DMS114 treated with DMSO at 0.1 percent for 48 hours (cell line): ENCODE measurements at regions not wholly inside any gene's neighbourhood (a gene's known extent, or its start where the extent isn't known, plus 50 kb on each side); places are given as distances from the start of the nearest gene placed in this dataset.

Experiments
- DNase-seq: peaks from one replicate; lab custom pipeline; 2025; ENCODE audit not compliant: unreplicated experiment; lab: John Stamatoyannopoulos, UW

GRCh38 chr13:78239714-78240113 lies 321.1 kb upstream of the EDNRB start:
- no peak for DNase-seq

DNA sequence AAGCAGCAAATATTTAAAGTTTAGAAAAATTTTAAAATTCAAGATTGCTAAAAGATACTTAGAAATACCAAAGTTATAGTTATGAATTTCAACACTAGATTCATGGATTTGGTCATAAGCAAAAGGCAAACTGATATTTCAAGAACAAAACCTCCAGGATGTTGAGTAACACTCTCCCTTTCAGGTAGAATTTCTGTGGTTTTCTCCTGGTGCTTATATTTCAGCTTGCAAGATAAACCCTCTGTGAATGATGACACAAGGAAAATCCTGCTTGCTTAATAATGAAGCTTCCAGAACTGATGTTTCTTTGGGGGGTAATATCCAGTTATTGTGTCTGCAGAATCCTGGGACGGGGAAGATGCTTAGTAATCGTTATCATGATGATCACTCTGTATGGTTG lies 320.3 kb upstream of the EDNRB start:
- DNase-seq: no peak

DNA sequence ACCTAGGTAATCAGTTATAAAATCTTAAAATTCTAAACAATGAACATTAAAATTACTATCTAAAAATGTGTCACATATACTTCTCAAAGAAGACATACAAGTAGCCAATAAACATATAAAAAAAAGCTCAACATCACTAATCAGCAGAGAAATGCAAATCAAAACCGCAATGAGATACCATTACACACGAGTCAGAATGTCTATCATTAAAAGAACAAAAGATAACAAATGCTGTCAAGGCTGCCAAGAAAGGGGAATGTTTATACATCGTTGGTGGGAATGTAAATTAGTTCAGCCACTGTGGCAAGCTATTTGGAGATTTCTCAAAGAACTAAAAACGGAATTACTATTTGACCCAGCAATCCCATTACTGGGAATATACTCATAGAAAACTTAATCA lies 310.3 kb upstream of the EDNRB start:
- DNase-seq: no peak

DNA sequence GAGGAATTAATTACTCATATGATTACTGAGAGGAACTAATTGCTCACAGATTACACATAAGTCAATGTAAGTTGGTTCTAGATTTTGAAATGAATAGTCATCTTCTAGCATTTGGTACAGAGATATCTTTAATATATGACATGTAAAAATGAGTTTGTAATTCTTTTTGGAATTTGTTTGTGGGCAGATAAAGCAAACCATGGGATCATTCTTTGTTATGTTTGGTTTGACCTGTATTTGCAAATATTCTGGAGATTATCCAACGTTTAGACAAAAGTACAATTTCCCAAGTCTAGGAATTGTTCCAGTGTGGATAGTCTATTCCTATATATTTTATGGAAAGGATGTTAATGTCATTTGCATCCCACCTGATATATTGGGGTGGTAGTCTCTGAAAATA lies 309.6 kb upstream of the EDNRB start:
- DNase-seq: no peak

GRCh38 chr13:78227709-78228108 lies 309.1 kb upstream of the EDNRB start:
- no peak for DNase-seq

DNA sequence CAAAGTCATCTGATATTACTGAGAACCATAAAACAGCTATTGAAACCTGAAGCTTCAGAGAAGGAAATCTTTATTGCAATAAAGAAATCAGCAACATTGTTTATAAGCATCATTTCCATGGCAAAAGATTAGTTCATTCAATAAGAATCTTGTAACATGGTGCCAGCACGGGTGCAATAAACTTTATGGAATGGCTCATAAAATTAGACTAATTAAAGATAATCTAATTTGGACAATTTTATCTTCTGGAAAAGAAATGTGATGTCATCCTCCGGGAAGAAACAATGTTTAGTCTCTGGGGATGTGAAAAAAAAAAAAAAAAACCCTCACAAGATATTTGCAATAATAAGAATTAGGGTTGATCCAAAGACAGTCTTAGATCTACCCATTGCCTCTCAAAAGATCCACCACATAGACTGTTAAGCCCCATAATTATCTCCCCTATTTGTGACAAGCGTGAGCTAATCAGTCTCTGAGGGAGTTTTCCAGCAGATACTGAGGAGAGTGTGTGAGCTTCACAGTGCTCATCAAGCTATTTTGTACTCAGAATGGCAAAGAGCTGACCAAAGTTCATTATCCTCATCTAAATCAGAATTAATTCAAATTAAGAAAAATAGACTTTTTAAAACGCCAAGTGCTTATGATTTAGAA lies 297.0 kb upstream of the EDNRB start:
- no peak for DNase-seq

GRCh38 chr13:78201411-78201810 lies 282.8 kb upstream of the EDNRB start:
- DNase-seq: no peak

GRCh38 chr13:78198821-78199220 lies 280.2 kb upstream of the EDNRB start:
- no peak for DNase-seq

DNA sequence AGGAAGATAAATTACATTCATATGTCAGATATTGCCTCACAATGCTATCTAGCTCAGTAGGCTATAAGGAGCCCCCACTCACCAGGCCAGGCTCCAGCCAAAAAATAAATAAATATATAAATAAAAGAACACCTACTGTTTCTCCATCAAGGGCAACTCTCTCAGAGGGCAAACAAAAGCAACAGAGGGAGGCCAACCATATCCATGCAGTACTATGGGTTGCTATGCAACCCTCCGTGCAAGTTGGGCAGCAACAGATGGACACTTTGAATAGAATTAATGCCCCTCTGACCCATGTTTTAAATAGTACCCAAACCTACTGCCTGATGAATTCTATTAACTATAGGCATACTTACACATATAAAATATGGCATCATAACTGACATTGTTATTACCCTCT lies 279.8 kb upstream of the EDNRB start:
- no peak for DNase-seq

GRCh38 chr13:78197231-78197630 lies 278.6 kb upstream of the EDNRB start:
- no peak for DNase-seq

- DNase-seq: no peak
These were observed 276.4 kb upstream of the EDNRB start for GRCh38 chr13:78194904-78195639.

DNA sequence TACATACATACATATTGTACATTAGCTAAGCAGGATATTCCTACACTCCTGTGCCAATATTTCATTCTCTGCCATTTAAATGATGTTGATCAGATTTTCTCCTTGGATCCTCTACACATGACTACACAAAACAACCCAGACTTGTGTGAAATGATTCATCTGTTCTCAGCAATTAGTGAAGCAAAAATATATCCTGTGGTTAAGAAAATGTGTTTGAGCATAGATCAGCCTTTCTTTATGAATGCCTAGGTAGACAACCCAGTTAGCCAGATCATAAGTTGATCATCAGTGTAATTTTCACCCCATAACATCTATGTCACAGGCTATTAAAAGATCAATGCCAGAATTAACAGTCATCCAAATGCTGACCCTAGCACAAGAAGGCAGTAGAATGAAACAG lies 275.2 kb upstream of the EDNRB start:
- no peak for DNase-seq

GRCh38 chr13:78192716-78193115 lies 274.1 kb upstream of the EDNRB start:
- no peak for DNase-seq

- no peak for DNase-seq
These were observed 271.7 kb upstream of the EDNRB start for GRCh38 chr13:78190296-78190695.

- DNase-seq: no peak
These were observed 269.1 kb upstream of the EDNRB start for GRCh38 chr13:78187781-78188180.

GRCh38 chr13:78185700-78186099 lies 267.1 kb upstream of the EDNRB start:
- no peak for DNase-seq

DNA sequence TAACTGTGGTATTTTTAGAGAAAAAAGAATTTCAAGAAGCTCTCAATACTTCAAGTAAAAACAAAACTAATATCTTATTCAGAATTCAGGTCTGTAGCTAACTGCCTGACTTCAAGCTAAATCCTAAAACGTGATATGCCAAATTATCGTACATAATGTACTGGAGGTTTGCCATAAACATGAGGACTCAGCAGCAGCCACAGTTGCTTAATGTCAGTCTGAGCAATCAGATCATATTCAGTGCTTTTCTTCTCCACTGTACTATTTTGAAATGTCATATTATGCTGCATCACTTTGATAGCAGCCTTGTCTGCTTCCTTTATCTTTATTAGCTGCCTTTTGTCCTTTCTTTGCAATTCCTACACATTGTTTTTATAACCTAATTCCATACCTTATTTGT lies 265.1 kb upstream of the EDNRB start:
- no peak for DNase-seq

DNA sequence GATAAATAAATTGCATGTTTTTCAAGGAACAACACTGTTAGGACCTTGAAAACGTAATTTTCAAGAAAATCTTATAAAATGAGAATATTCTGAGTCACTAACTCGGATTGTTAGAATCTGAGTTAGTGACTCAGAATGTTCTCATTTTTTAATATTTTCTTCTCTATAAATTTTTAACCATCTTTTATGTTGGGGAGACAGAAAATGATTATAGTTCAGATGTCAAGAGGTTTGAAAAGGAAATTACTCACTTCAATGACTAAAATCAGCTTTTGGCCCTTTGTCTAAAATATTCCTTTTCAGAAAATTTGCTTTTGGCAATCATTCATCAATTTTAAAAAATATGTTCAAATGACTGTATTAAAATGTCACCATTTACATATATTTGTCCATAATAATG lies 264.2 kb upstream of the EDNRB start:
- no peak for DNase-seq

DNA sequence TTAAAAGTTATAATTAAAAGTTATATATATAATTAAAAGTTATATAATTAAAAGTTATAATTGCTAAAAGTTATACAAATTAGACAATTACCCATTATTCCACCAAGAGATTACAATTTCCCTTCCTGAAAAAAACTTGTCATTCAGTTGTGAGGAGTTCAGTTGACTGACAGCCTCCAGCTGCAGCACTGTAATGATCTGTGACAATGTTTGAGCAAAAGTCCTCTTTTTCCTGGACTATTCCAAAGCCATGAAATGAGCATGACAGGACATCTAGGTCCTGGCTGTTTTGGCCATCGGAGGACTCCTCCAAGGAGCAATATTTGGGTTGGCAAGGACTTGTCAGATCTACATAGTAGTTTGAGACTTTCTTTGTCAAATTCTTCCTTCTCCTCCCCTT lies 258.7 kb upstream of the EDNRB start:
- no peak for DNase-seq

GRCh38 chr13:78176880-78177279 lies 258.2 kb upstream of the EDNRB start:
- DNase-seq: no peak

DNA sequence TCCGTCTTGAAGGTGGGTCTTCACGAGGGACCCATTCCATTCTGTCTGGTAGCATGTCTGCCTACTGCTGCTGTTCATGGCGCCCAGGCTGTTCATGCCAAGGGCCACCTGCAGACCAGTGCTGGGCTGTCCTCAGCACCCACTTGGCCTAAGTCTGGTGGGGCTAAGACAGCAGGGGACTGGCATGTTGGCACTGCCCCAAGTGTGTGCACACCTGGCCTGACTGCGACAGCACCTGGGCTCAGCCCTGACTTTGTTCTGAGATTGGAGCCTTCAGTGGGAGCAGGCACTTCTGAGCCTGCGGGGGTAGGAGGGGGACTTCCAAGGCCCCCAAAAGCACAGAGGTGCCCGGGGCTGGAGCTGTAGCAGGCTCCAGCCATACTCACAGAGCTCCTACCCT lies 250.8 kb upstream of the EDNRB start:
- DNase-seq: no peak

DNA sequence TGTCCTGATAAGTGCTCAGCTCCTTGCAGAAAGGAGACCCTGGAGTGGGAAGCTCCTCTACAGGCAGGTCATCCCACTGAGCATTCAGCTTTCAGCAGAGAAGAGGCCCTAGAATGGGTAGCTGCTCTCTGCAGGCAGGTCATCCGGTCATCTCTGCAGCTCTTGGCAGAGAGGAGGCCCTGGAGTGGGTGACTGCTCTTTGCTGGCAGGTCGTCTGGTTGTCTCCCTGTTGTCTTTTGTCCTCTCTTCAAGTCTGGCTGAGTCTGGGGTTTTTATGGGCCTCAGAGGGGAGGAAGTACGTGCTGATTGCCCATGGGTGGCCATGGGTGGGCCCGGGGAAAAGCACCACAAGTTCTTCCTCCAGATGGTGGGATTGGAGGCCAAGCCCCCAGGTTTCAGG lies 250.3 kb upstream of the EDNRB start:
- DNase-seq: no peak

DNA sequence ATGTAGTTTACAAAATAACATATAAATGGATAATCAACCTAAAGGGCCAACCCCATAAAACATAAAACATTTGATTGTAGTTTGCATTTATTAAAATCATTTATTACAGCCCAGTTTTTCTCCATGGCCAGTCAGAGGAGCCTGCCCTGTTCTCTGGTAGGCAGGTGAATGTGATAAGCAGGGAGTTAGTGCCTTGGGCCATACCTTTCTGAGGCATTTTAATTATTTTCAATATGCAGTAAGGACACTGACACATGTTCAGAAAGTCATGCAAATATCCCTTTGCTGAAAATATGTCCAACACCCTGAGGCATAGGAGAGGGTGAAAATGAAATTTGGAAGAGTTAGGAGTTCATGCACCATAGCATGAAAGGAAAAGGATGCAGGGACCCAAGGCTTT lies 242.6 kb upstream of the EDNRB start:
- DNase-seq: no peak
